CD8-positive, alpha-beta memory T cell (primary cell): ENCODE measurements at regions not wholly inside any gene's neighbourhood (a gene's known extent, or its start where the extent isn't known, plus 50 kb on each side); places are given as distances from the start of the nearest gene placed in this dataset.

Source experiments
- CTCF ChIA-PET: fragments of 350-600 bp; sonication (Branson Sonifier 250); formaldehyde crosslinking; loops from one replicate; lab custom pipeline; 2021; ENCODE audit warnings: antibody characterized with exemption; lab: Charles Lee
- POLR2A ChIA-PET: fragments of 350-600 bp; sonication (Branson Sonifier 250); formaldehyde crosslinking; loops from one replicate; lab custom pipeline; 2021; ENCODE audit warnings: antibody characterized with exemption; lab: Charles Lee
- DNase-seq, 5 donors: peaks; one replicate each; pipeline versions ENCODE4 v3.0.0 to v3.0.0-alpha.2; 2020 to 2022; ENCODE audit warnings: mixed read lengths in 1 of 5
- H3K27ac ChIP-seq: one replicate; pipeline ENCODE4 v1.7.0; 2013; ENCODE audit warnings: low read depth, mild to moderate bottlenecking, low read length, moderate library complexity
- H3K27me3 ChIP-seq: 2 replicates; pipeline ENCODE4 v1.7.0; 2013; ENCODE audit warnings: low read length, mild to moderate bottlenecking; ENCODE audit not compliant: insufficient read depth, poor library complexity, severe bottlenecking
- H3K36me3 ChIP-seq: 2 replicates; pipeline ENCODE4 v1.7.0; 2013; ENCODE audit warnings: mild to moderate bottlenecking, low read length, moderate library complexity; ENCODE audit not compliant: insufficient read depth
- H3K4me1 ChIP-seq: 2 replicates; pipeline ENCODE4 v1.7.0; 2013; ENCODE audit warnings: mild to moderate bottlenecking, low read length, moderate library complexity; ENCODE audit not compliant: insufficient read depth
- H3K4me3 ChIP-seq: 2 replicates; pipeline ENCODE4 v1.7.0; 2013; ENCODE audit warnings: mild to moderate bottlenecking, low read length
- H3K9me3 ChIP-seq: 2 replicates; pipeline ENCODE4 v1.7.0; 2013; ENCODE audit warnings: mild to moderate bottlenecking, low read length
- H3K27ac Mint-ChIP-seq, 8 donors: one replicate each; pipeline ENCODE4 v1.8.0; 2020 to 2021; ENCODE audit warnings: mixed read lengths in 8 of 8, mild to moderate bottlenecking in 6 of 8, inconsistent platforms in 3 of 8, moderate library complexity in 3 of 8
- H3K27me3 Mint-ChIP-seq, 2 donors: one replicate each; pipeline ENCODE4 v1.8.0; 2020 to 2021; ENCODE audit warnings: mixed read lengths in 2 of 2, mild to moderate bottlenecking in 1 of 2, moderate library complexity in 1 of 2
- H3K36me3 Mint-ChIP-seq, 3 donors: one replicate each; pipeline ENCODE4 v1.8.0; 2020 to 2021; ENCODE audit warnings: mixed read lengths in 3 of 3, inconsistent platforms in 1 of 3, mild to moderate bottlenecking in 1 of 3
- H3K4me1 Mint-ChIP-seq, 3 donors: one replicate each; pipeline ENCODE4 v1.8.0; 2020 to 2021; ENCODE audit warnings: mixed read lengths in 3 of 3, inconsistent platforms in 1 of 3, mild to moderate bottlenecking in 1 of 3
- H3K4me3 Mint-ChIP-seq, 7 donors: one replicate each; pipeline ENCODE4 v1.8.0; 2020 to 2021; ENCODE audit warnings: mixed read lengths in 7 of 7, mild to moderate bottlenecking in 6 of 7, moderate library complexity in 4 of 7, inconsistent platforms in 2 of 7
- H3K9me3 Mint-ChIP-seq, 5 donors: one replicate each; pipeline ENCODE4 v1.8.0; 2020 to 2022; ENCODE audit warnings: mixed read lengths in 5 of 5, mild to moderate bottlenecking in 3 of 5, moderate library complexity in 2 of 5, inconsistent platforms in 1 of 5

DNA sequence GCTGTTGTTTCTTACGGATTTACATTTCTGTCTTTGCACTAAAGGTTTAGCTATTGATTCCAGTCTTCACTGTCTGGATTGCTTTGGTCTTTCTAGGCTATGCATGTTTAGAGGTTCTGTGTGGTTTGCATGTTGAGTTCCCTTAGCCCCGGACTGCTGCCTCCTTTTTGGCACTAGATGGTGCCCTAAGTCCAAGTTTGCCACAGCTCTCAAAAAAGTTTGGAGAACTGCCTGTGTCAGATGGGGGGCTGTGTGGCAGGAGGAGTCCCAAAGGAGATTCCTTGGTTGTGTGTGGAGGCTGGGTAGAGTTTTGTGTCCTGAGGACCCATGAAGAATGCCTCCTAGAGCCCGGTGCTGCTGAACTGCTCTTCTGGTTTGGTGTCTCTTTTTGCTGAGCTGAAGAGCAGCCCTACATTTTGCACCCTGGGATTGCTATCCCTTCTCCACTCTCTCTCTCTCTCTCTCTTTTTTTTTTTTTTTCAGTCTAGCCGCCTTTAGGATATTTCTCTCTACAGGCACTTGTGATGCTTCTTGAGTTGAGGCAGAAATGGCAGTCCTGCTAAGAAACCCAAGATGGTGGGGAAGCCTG, 74.4 kb downstream of the PTGS2 start:
- Mint-ChIP-seq H3K27ac (no peak overlapping the region), H3K9me3 (peaks cover 0 to 9% (median 5%) of the 10 kb centered on the region in 5 donors), H3K4me3 (no peak overlapping the region), H3K36me3 (no peaks in the 10 kb centered on the region), H3K4me1 (no peaks in the 10 kb centered on the region), H3K27me3 (peaks cover 10 to 17% of the 10 kb centered on the region in 2 donors)
- no peak for DNase-seq
- no peaks in the 10 kb centered on the region for H3K36me3 ChIP-seq
- CTCF ChIA-PET, result no interaction called here
- H3K4me1 ChIP-seq, result no peaks in the 10 kb centered on the region
- H3K9me3 ChIP-seq, result no peaks in the 10 kb centered on the region
- POLR2A ChIA-PET, result no interaction called here
- no peak overlapping the region for H3K27ac ChIP-seq
- no peaks in the 10 kb centered on the region for H3K27me3 ChIP-seq
- no peak overlapping the region for H3K4me3 ChIP-seq

DNA sequence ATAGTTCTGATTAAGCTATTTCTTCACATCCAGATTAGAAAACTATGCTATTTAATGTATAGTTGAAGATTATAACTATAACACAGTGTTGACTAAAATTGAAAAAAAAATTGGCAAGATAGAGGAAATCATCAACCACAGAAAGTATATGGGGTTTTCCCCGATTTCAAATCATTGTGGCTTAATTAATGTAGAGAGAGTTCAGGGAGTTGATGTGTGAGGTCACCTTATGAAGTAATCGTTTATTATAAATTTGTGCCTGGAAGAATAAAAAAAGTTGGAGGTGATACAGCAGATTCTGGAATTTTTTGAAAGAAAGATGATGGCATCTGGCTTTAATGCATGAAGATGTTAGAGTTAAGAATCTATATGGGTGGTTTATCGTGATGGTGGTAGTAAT, 84.3 kb downstream of the PTGS2 start:
- no peak overlapping the region for H3K27ac Mint-ChIP-seq
- no peaks in the 10 kb centered on the region for H3K9me3 ChIP-seq
- H3K4me3 Mint-ChIP-seq, result no peak overlapping the region
- H3K4me3 ChIP-seq, result no peak overlapping the region
- ChIA-PET POLR2A (no interaction called here), CTCF (no interaction called here)
- no peaks in the 10 kb centered on the region for H3K36me3 ChIP-seq
- no peaks in the 10 kb centered on the region for H3K36me3 Mint-ChIP-seq
- no peaks in the 10 kb centered on the region for H3K27me3 Mint-ChIP-seq
- no peaks in the 10 kb centered on the region for H3K4me1 ChIP-seq
- H3K27ac ChIP-seq, result no peak overlapping the region
- DNase-seq, result no peak
- H3K27me3 ChIP-seq, result no peaks in the 10 kb centered on the region
- peaks cover 0 to 11% (median 8%) of the 10 kb centered on the region in 5 donors for H3K9me3 Mint-ChIP-seq
- peaks cover 3 to 11% (median 5%) of the 10 kb centered on the region in 3 donors for H3K4me1 Mint-ChIP-seq

DNA sequence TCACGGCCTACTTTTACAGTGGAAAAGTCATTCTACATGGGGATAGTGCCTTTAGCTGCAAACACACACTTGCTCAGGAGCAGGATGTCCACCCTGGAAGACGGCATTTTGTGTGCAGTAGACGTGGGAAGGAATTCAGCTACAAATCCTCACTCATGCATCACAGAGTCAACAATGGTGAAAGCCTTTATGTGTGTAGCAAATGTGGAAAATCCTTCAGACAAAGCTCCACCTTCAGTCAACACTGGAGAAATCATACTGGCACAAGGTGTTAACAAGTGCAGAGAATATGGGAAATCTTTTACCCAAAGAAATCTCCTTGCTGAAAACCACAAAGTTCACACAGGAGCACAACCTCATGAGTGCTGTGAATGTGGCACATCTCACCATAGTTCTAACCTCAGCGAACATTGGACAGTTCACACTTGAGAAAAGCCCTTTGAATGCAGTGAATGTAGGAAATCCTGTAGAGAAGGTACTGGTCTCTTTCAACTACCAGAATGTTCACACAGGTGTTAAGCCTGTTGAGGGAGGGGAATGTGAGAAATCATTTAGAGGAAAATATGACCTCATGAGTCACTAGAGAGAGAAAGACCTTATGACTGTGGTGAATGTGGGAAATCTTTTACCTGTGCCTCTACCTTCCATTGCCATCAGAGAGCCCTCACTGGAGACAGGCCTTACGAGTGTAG, 101.8 kb downstream of the PTGS2 start:
- Mint-ChIP-seq H3K27me3 (no peaks in the 10 kb centered on the region), H3K27ac (no peak overlapping the region), H3K36me3 (peaks cover 0 to 3% (median 0%) of the 10 kb centered on the region in 3 donors), H3K9me3 (peaks cover 0 to 7% (median 4%) of the 10 kb centered on the region in 5 donors), H3K4me3 (no peak overlapping the region), H3K4me1 (no peaks in the 10 kb centered on the region)
- Histone ChIP-seq H3K36me3 (no peaks in the 10 kb centered on the region), H3K27ac (no peak overlapping the region), H3K4me1 (no peaks in the 10 kb centered on the region), H3K9me3 (no peaks in the 10 kb centered on the region), H3K27me3 (no peaks in the 10 kb centered on the region), H3K4me3 (no peak overlapping the region)
- CTCF ChIA-PET, result no interaction called here
- POLR2A ChIA-PET, result no interaction called here
- no peak for DNase-seq

DNA sequence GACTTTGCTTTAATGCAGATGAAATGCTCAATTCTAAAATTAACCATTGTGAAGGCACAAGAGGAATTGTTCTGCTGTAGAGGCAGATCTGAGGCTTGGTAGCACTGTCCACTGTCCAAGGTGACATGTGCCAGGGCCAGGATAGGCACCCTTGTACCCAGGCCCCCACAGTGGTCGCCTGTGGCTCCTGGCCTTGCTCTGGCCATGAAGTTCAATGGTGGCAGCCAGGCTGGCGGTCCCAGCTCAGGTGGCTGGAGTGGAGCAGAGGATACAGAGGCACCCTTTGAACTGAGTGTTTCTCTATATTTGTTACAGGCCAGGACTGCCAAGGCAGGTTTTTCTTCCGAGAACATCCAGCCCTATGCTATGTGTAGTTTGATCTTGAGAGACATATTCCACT, 102.6 kb downstream of the PTGS2 start:
- Mint-ChIP-seq H3K27ac (no peak overlapping the region), H3K4me3 (no peak overlapping the region), H3K9me3 (peaks cover 0 to 4% (median 2%) of the 10 kb centered on the region in 5 donors), H3K27me3 (no peaks in the 10 kb centered on the region), H3K4me1 (no peaks in the 10 kb centered on the region), H3K36me3 (no peaks in the 10 kb centered on the region)
- Histone ChIP-seq H3K4me3 (no peak overlapping the region), H3K4me1 (no peaks in the 10 kb centered on the region), H3K27ac (no peak overlapping the region), H3K36me3 (no peaks in the 10 kb centered on the region), H3K27me3 (no peaks in the 10 kb centered on the region), H3K9me3 (no peaks in the 10 kb centered on the region)
- no peak for DNase-seq
- ChIA-PET POLR2A (no interaction called here), CTCF (no interaction called here)

DNA sequence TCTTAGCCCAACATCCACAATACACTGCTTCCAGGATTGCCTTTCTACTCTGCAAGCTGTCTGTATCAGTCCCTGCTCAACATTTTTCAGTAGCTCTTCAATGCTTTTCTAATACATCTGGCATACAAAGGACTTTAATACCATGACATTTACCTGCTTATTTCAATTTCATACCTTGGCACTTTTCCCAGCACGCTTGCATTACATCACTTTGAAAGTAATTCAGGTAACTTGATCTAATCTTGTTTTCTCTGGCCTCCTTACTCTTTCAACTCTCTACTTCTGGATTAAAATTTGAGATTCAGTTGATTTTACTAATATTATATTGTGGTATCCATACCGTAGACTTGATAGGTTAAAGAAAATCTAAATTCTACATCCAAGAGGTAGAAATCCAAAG, 103.0 kb downstream of the PTGS2 start:
- Histone ChIP-seq H3K27ac (no peak overlapping the region), H3K27me3 (no peaks in the 10 kb centered on the region), H3K9me3 (no peaks in the 10 kb centered on the region), H3K4me3 (no peak overlapping the region), H3K4me1 (no peaks in the 10 kb centered on the region), H3K36me3 (no peaks in the 10 kb centered on the region)
- H3K4me3 Mint-ChIP-seq, result no peak overlapping the region
- POLR2A ChIA-PET, result no interaction called here
- no peaks in the 10 kb centered on the region for H3K4me1 Mint-ChIP-seq
- DNase-seq, result no peak
- H3K27ac Mint-ChIP-seq, result peak overlapping the region in 1 of 8 donors; percentile 27
- no peaks in the 10 kb centered on the region for H3K36me3 Mint-ChIP-seq
- CTCF ChIA-PET, result no interaction called here
- H3K9me3 Mint-ChIP-seq, result peaks cover 0 to 2% (median 0%) of the 10 kb centered on the region in 5 donors
- H3K27me3 Mint-ChIP-seq, result no peaks in the 10 kb centered on the region

DNA sequence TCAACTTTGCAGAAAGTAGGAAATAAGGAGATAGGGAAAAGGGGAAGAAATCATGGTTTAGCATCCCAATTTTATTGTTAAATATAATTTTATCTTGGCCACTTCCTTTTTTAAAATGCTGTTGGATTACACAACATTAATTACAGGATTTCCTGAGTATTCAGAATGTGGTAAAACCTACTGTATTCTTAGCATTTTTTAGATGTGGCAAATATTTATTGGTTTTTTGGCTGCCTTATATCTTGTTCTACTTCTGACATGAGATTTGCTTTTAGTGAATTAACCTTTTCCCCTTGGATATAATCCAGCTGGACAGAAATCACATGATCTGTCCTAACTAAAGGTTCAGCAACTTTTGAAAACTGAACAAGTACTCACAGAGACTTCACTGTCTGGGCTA, 104.9 kb downstream of the PTGS2 start:
- Mint-ChIP-seq H3K4me1 (no peaks in the 10 kb centered on the region), H3K4me3 (no peak overlapping the region), H3K27me3 (no peaks in the 10 kb centered on the region), H3K9me3 (no peaks in the 10 kb centered on the region), H3K36me3 (no peaks in the 10 kb centered on the region), H3K27ac (no peak overlapping the region)
- no peak for DNase-seq
- CTCF ChIA-PET, result no interaction called here
- POLR2A ChIA-PET, result no interaction called here
- Histone ChIP-seq H3K27ac (no peak overlapping the region), H3K4me1 (no peaks in the 10 kb centered on the region), H3K4me3 (no peak overlapping the region), H3K27me3 (no peaks in the 10 kb centered on the region), H3K9me3 (no peaks in the 10 kb centered on the region), H3K36me3 (no peaks in the 10 kb centered on the region)

DNA sequence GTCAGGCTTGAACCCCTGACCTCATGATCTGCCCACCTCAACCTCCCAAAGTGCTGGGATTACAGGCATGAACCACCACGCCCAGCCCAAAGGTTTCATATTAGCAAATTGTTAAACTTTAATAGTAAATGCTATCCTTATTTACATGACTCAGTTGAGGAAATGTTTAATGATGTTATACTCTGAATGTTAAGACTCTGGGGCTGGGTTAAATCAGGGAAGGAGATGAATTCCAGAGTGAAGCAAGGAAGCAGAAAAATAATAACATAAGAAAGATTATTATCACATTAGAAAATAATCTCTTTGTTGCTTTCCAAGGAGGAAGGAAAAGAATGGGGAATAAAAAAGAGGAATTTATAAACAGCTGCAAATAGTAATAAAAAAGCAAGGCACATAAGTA, 105.3 kb downstream of the PTGS2 start:
- H3K4me1 ChIP-seq, result no peaks in the 10 kb centered on the region
- DNase-seq, result no peak
- POLR2A ChIA-PET, result no interaction called here
- H3K36me3 ChIP-seq, result no peaks in the 10 kb centered on the region
- no peak overlapping the region for H3K27ac ChIP-seq
- H3K27me3 ChIP-seq, result no peaks in the 10 kb centered on the region
- Mint-ChIP-seq H3K4me1 (no peaks in the 10 kb centered on the region), H3K9me3 (no peaks in the 10 kb centered on the region), H3K27ac (no peak overlapping the region), H3K4me3 (no peak overlapping the region), H3K36me3 (no peaks in the 10 kb centered on the region), H3K27me3 (no peaks in the 10 kb centered on the region)
- H3K9me3 ChIP-seq, result no peaks in the 10 kb centered on the region
- CTCF ChIA-PET, result no interaction called here
- H3K4me3 ChIP-seq, result no peak overlapping the region

DNA sequence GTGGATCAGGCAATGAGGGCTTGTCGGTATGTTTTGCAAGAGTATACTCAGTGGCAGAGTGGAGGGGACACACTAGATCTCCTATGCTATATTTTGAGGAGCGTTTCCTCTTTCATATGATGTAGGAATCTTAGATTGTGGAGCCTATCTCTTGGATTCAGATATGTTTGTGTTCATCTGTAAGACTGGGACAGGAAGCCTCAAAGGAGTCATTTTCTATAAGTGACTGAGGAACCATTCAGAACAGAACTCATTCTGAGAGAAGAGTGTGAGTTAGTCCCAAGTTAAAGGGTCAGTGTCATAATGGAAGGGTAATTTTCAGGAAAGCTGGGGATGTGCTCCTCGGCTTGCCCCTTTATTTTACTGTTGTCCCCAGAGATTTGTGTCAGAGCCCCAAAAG, 107.7 kb downstream of the PTGS2 start:
- DNase-seq, result no peak
- H3K27ac Mint-ChIP-seq, result no peak overlapping the region
- peaks cover 0 to 2% of the 10 kb centered on the region in 2 donors for H3K27me3 Mint-ChIP-seq
- H3K4me3 Mint-ChIP-seq, result no peak overlapping the region
- H3K9me3 ChIP-seq, result no peaks in the 10 kb centered on the region
- no peaks in the 10 kb centered on the region for H3K4me1 Mint-ChIP-seq
- H3K4me1 ChIP-seq, result no peaks in the 10 kb centered on the region
- no peaks in the 10 kb centered on the region for H3K9me3 Mint-ChIP-seq
- no peaks in the 10 kb centered on the region for H3K27me3 ChIP-seq
- CTCF ChIA-PET, result no interaction called here
- H3K27ac ChIP-seq, result no peak overlapping the region
- H3K36me3 Mint-ChIP-seq, result no peaks in the 10 kb centered on the region
- H3K36me3 ChIP-seq, result no peaks in the 10 kb centered on the region
- POLR2A ChIA-PET, result no interaction called here
- no peak overlapping the region for H3K4me3 ChIP-seq
